ENCODE measurements at regions not wholly inside any gene's neighbourhood (a gene's known extent, or its start where the extent isn't known, plus 50 kb on each side); places are given as distances from the start of the nearest gene placed in this dataset.

- H3K4me2 ChIP-seq (ENCODE audit: low read length), result no peak overlapping the region
- no peaks in the 10 kb centered on the region for H3K9me3 ChIP-seq (ENCODE audit: insufficient read depth, low read depth, low read length)
- H4K8ac ChIP-seq (ENCODE audit: low read depth, low read length), result no peak overlapping the region
These were observed 280.7 kb upstream of the MAGI2 start for GRCh38 chr7:79734181-79734580.

GRCh38 chr7:79732535-79732934 is 279.1 kb upstream of the MAGI2 start:
- Histone ChIP-seq H3K79me1 (ENCODE audit: low read length) (no peaks in the 10 kb centered on the region), H2BK120ac (ENCODE audit: insufficient read depth, low read length, poor library complexity) (no peak overlapping the region), H3K79me2 (ENCODE audit: control insufficient read depth, insufficient read depth, low read length, poor library complexity) (no peaks in the 10 kb centered on the region), H3K4me1 (ENCODE audit: control insufficient read depth in 1 of 2, insufficient read depth in 2 of 2, low read length in 2 of 2) (no peaks in the 10 kb centered on the region), H3K9ac (ENCODE audit: low read length) (no peak overlapping the region), H3K23ac (ENCODE audit: low read length) (no peak overlapping the region), H4K91ac (ENCODE audit: low read depth, low read length) (no peak overlapping the region), H3K4ac (ENCODE audit: low read depth, low read length) (no peak overlapping the region), H4K12ac (ENCODE audit: low read depth, low read length) (no peak overlapping the region), H3K36me3 (ENCODE audit: control insufficient read depth in 1 of 2, insufficient read depth in 2 of 2, low read length in 2 of 2) (no peaks in the 10 kb centered on the region), H3K4me3 (ENCODE audit: low read depth, low read length) (no peak overlapping the region), H2AK5ac (ENCODE audit: low read length) (no peak overlapping the region), H3K27me3 (ENCODE audit: insufficient read depth, low read length) (no peaks in the 10 kb centered on the region), H3K9me3 (ENCODE audit: insufficient read depth, low read depth, low read length) (no peaks in the 10 kb centered on the region), H2AFZ (ENCODE audit: insufficient read depth, low read length, poor library complexity) (no peak overlapping the region), H3K14ac (ENCODE audit: low read length) (no peak overlapping the region), H2BK5ac (ENCODE audit: low read depth, low read length, poor library complexity) (no peak overlapping the region), H2BK12ac (ENCODE audit: low read length) (no peak overlapping the region), H3K4me2 (ENCODE audit: low read length) (no peak overlapping the region), H3K27ac (ENCODE audit: low read depth, low read length) (no peak overlapping the region), H4K8ac (ENCODE audit: low read depth, low read length) (no peak overlapping the region), H3K18ac (ENCODE audit: low read length) (no peak overlapping the region)
- no CpG with 5 or more reads among the region's 2 CpGs for WGBS (ENCODE audit: extremely low coverage, insufficient coverage, insufficient read length)
- no peak for DNase-seq

More at GRCh38 chr7:79734181-79734580, 280.7 kb upstream of the MAGI2 start:
- Histone ChIP-seq H2BK12ac (ENCODE audit: low read length) (no peak overlapping the region), H3K18ac (ENCODE audit: low read length) (no peak overlapping the region), H2BK5ac (ENCODE audit: low read depth, low read length, poor library complexity) (no peak overlapping the region), H3K27ac (ENCODE audit: low read depth, low read length) (no peak overlapping the region), H3K4ac (ENCODE audit: low read depth, low read length) (no peak overlapping the region), H2AK5ac (ENCODE audit: low read length) (no peak overlapping the region), H3K4me3 (ENCODE audit: low read depth, low read length) (no peak overlapping the region), H3K79me2 (ENCODE audit: control insufficient read depth, insufficient read depth, low read length, poor library complexity) (no peaks in the 10 kb centered on the region), H3K36me3 (ENCODE audit: control insufficient read depth in 1 of 2, insufficient read depth in 2 of 2, low read length in 2 of 2) (no peaks in the 10 kb centered on the region), H3K23ac (ENCODE audit: low read length) (no peak overlapping the region), H2BK120ac (ENCODE audit: insufficient read depth, low read length, poor library complexity) (no peak overlapping the region), H4K91ac (ENCODE audit: low read depth, low read length) (no peak overlapping the region), H2AFZ (ENCODE audit: insufficient read depth, low read length, poor library complexity) (no peak overlapping the region), H3K9ac (ENCODE audit: low read length) (no peak overlapping the region), H3K27me3 (ENCODE audit: insufficient read depth, low read length) (no peaks in the 10 kb centered on the region), H4K12ac (ENCODE audit: low read depth, low read length) (no peak overlapping the region), H3K4me1 (ENCODE audit: control insufficient read depth in 1 of 2, insufficient read depth in 2 of 2, low read length in 2 of 2) (no peaks in the 10 kb centered on the region), H3K14ac (ENCODE audit: low read length) (no peak overlapping the region), H3K79me1 (ENCODE audit: low read length) (no peaks in the 10 kb centered on the region)
- DNase-seq, result no peak

- Histone ChIP-seq H3K79me1 (ENCODE audit: low read length) (no peaks in the 10 kb centered on the region), H3K14ac (ENCODE audit: low read length) (no peak overlapping the region), H3K23ac (ENCODE audit: low read length) (no peak overlapping the region), H3K36me3 (ENCODE audit: control insufficient read depth in 1 of 2, insufficient read depth in 2 of 2, low read length in 2 of 2) (no peaks in the 10 kb centered on the region), H2BK120ac (ENCODE audit: insufficient read depth, low read length, poor library complexity) (no peak overlapping the region), H3K9me3 (ENCODE audit: insufficient read depth, low read depth, low read length) (no peaks in the 10 kb centered on the region), H3K4me3 (ENCODE audit: low read depth, low read length) (no peak overlapping the region), H2BK12ac (ENCODE audit: low read length) (no peak overlapping the region), H3K4me2 (ENCODE audit: low read length) (no peak overlapping the region), H4K12ac (ENCODE audit: low read depth, low read length) (no peak overlapping the region), H3K79me2 (ENCODE audit: control insufficient read depth, insufficient read depth, low read length, poor library complexity) (no peaks in the 10 kb centered on the region), H3K4ac (ENCODE audit: low read depth, low read length) (no peak overlapping the region), H4K91ac (ENCODE audit: low read depth, low read length) (no peak overlapping the region), H3K18ac (ENCODE audit: low read length) (no peak overlapping the region), H3K4me1 (ENCODE audit: control insufficient read depth in 1 of 2, insufficient read depth in 2 of 2, low read length in 2 of 2) (no peaks in the 10 kb centered on the region), H3K9ac (ENCODE audit: low read length) (no peak overlapping the region), H3K27ac (ENCODE audit: low read depth, low read length) (no peak overlapping the region), H3K27me3 (ENCODE audit: insufficient read depth, low read length) (no peaks in the 10 kb centered on the region), H2AFZ (ENCODE audit: insufficient read depth, low read length, poor library complexity) (no peak overlapping the region), H2BK5ac (ENCODE audit: low read depth, low read length, poor library complexity) (no peak overlapping the region), H4K8ac (ENCODE audit: low read depth, low read length) (no peak overlapping the region), H2AK5ac (ENCODE audit: low read length) (no peak overlapping the region)
- DNase-seq, result no peak
- WGBS (ENCODE audit: extremely low coverage, insufficient coverage, insufficient read length), result no CpG with 5 or more reads among the region's 4 CpGs
These were observed 277.5 kb upstream of the MAGI2 start for GRCh38 chr7:79730971-79731370.

GRCh38 chr7:79723833-79724618 is 270.6 kb upstream of the MAGI2 start:
- no peak overlapping the region for H3K4me3 ChIP-seq (ENCODE audit: low read depth, low read length)
- no peak overlapping the region for H3K18ac ChIP-seq (ENCODE audit: low read length)
- H4K8ac ChIP-seq (ENCODE audit: low read depth, low read length), result no peak overlapping the region
- H3K79me1 ChIP-seq (ENCODE audit: low read length), result no peaks in the 10 kb centered on the region
- H3K4ac ChIP-seq (ENCODE audit: low read depth, low read length), result no peak overlapping the region
- H3K14ac ChIP-seq (ENCODE audit: low read length), result no peak overlapping the region
- no CpG with 5 or more reads among the region's 6 CpGs for WGBS (ENCODE audit: extremely low coverage, insufficient coverage, insufficient read length)
- H3K79me2 ChIP-seq (ENCODE audit: control insufficient read depth, insufficient read depth, low read length, poor library complexity), result no peaks in the 10 kb centered on the region
- no peaks in the 10 kb centered on the region for H3K4me1 ChIP-seq (ENCODE audit: control insufficient read depth in 1 of 2, insufficient read depth in 2 of 2, low read length in 2 of 2)
- no peaks in the 10 kb centered on the region for H3K27me3 ChIP-seq (ENCODE audit: insufficient read depth, low read length)
- H3K36me3 ChIP-seq (ENCODE audit: control insufficient read depth in 1 of 2, insufficient read depth in 2 of 2, low read length in 2 of 2), result no peaks in the 10 kb centered on the region
- no peak overlapping the region for H2AFZ ChIP-seq (ENCODE audit: insufficient read depth, low read length, poor library complexity)
- no peak overlapping the region for H3K23ac ChIP-seq (ENCODE audit: low read length)
- H2BK120ac ChIP-seq (ENCODE audit: insufficient read depth, low read length, poor library complexity), result no peak overlapping the region
- no peak overlapping the region for H3K4me2 ChIP-seq (ENCODE audit: low read length)
- H2BK12ac ChIP-seq (ENCODE audit: low read length), result no peak overlapping the region
- no peak overlapping the region for H3K27ac ChIP-seq (ENCODE audit: low read depth, low read length)
- no peak overlapping the region for H3K9ac ChIP-seq (ENCODE audit: low read length)
- DNase-seq, result no peak
- no peaks in the 10 kb centered on the region for H3K9me3 ChIP-seq (ENCODE audit: insufficient read depth, low read depth, low read length)
- no peak overlapping the region for H4K12ac ChIP-seq (ENCODE audit: low read depth, low read length)
- H2BK5ac ChIP-seq (ENCODE audit: low read depth, low read length, poor library complexity), result no peak overlapping the region
- no peak overlapping the region for H4K91ac ChIP-seq (ENCODE audit: low read depth, low read length)
- H2AK5ac ChIP-seq (ENCODE audit: low read length), result no peak overlapping the region

Data from trophoblast cell (in vitro differentiated cells and primary cell).